ENCODE measurements at regions not wholly inside any gene's neighbourhood (a gene's known extent, or its start where the extent isn't known, plus 50 kb on each side); places are given as distances from the start of the nearest gene placed in this dataset.

- DNase-seq (ENCODE audit: low spot score): no peak
These were observed 1279.9 kb upstream of the TMPRSS15 start for GRCh38 chr21:19683492-19683891.

- DNase-seq (ENCODE audit: low spot score): no peak
These were observed 1280.7 kb upstream of the TMPRSS15 start for GRCh38 chr21:19684328-19684727.

DNA sequence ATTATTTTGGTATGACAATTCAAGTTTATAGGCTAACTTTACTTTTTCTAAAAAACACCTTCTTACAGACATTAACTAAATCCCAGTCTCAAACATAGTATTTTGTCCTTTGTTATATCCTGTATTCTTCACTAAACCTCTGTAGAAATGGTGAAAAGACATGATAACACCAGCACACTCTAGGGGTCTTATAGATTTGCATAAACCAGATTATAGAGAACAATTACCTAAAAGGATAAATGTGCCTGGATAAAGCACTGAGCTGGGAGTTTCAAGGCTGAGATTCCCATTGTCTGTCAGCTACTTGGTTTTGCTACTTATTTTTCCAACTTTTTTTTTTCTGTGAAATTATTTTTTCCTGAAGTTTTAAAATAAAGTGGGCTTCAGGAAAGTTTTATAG lies 1288.6 kb upstream of the TMPRSS15 start:
- no peak for DNase-seq (ENCODE audit: low spot score)

GRCh38 chr21:19695796-19696195 lies 1292.2 kb upstream of the TMPRSS15 start:
- DNase-seq (ENCODE audit: low spot score): no peak

DNA sequence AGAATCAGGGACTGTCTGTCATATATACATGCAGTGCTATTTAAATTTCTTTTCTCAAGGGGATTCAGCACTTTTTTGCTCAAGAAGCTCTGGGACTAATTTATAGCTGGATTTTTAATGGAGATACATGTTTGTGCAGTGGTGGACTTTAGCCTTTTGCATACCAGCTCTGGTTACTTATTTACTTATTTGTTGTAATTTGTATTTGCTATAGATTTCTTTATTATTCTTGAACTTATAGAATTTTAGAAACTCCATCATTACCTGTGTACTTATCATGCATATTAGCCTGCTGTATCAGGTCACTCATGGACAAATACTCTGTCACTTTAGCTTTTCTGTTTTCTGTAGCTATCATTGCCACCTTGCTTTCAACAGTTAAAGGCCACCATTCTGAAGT lies 1296.9 kb upstream of the TMPRSS15 start:
- DNase-seq (ENCODE audit: low spot score): no peak

DNA sequence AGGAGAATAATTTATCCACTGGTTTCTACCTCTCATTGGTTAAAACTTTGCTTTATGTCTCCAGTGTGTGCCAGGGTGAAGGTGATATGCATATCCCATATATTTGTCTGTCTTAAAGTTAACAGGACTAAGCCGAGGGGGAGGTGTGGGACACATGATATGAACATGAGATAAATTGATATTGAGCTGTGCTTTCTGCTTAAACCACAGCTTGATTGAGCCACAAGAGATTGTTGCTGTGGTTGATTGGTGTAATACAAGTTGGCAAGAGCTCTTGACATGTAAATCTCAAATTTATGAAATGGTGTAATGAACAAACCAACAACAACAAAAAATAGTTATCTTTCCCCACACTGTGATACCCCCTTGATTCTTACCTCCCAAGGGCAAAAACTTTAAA lies 1295.5 kb upstream of the NCAM2 start:
- no peak for DNase-seq (ENCODE audit: low spot score)

DNA sequence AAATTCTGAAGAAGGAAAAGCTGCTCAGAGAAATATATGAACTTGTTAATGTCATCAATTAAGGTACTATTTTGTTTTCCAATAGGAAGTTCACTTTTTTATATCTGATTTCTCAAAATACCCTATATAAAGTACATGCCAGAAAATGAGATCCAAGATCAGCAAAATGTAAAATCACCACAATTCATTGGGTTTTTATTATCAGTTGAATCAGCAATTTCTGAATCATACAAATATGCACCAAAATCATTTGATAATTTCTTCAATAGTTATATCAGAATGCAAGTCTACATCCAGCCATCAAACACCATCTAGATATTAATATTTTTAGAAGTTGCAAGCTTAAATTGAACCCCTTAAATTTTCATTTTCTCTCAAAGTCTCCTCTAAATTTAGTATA lies 1293.4 kb upstream of the NCAM2 start:
- DNase-seq (ENCODE audit: low spot score): no peak

DNA sequence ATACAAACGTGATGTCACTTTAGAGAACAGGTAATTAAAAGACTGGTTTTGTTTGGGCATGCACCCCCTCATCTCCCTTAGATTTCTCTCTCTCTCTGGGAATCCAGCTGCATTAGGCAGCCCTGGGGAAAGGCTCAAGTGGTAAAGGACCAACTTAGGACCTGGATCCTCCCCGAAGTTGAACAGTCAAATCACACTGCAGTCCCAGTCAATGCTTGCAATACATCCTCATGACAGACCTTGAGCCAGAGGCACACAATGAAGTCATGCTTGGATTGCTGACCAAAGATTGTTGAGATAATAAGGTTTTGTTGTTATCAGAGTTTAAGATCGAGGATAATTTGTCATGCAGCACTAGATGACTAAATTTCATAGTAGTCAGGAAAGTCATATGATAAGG lies 1285.8 kb upstream of the NCAM2 start:
- DNase-seq (ENCODE audit: low spot score): no peak

- DNase-seq (ENCODE audit: low spot score): no peak
These were observed 1284.9 kb upstream of the NCAM2 start for GRCh38 chr21:19713313-19713712.

DNA sequence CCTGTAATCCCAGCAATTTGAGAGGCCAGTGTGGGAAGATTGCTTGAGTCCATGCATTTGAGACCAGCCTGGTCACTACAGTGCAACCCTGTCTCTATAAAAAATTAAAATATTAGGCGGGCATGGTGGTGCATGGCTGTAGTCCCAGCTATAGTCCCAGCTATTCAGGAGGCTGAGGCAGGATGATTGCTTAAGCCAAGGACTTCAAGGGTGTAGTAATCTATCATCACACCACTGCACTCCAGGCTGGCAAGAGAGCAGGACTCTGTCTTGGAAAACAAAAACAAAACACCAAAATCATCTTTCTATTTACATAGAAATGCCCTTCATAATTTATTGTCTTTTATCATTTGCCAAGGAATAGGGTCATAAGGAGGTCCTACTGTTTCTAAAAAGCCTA lies 1274.1 kb upstream of the NCAM2 start:
- DNase-seq (ENCODE audit: low spot score): no peak

DNA sequence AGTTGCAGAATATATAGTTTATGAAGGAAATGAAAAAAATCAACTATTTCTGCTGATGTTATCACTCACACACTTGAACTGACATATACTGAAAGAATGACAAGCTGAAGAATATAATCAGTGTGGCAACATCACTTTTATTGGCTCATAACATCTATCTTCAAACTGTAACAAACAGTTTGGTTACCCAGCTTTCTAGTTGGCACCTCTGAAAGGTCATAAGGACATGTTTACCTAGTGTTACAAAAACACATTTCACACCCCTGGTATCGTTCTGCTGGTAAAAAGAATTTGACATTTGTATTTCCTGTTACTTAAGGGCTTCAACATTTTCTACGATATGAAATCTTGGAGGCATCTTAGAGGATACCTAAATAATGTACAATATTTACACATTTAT lies 1267.0 kb upstream of the NCAM2 start:
- no peak for DNase-seq (ENCODE audit: low spot score)

GRCh38 chr21:19759836-19760235 lies 1238.4 kb upstream of the NCAM2 start:
- no peak for DNase-seq (ENCODE audit: low spot score)

GRCh38 chr21:19767546-19767945 lies 1230.7 kb upstream of the NCAM2 start:
- no peak for DNase-seq (ENCODE audit: low spot score)

DNA sequence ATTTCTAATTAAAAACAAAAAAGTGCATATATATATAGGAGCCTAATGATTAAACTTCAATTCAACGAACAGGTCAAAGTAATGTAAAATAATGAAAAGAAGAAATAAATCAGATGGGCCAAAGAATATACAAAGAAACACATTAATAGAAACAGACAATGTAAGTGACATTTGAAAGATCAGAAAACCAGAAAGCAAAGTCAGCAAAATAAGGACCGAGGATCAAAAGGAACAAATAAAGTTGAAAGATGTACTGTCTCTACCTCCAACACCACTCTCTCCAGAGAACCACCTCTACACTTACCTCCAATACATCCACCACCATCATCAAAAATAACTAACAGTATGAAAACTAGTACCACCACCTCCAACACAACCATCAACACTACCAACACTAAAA lies 1226.3 kb upstream of the NCAM2 start:
- DNase-seq (ENCODE audit: low spot score): no peak

DNA sequence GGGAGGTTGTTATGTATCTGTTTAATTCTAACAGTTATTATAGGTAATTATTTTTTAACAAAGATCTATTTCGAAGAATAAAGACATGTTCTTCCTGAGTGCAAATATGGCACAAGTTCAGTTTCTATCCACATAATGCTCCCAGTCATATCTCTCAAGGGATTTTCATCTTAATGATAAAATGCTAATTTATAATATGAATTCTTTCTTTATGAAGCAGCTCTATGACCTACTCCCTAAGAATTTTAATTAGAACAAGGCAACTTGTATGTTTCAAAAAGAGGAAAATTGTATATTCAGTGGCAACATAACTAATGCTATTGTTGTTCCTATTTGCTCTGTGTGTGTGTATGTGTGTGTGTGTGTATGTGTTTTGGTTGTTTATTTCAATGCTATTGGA lies 1222.1 kb upstream of the NCAM2 start:
- DNase-seq (ENCODE audit: low spot score): no peak

DNA sequence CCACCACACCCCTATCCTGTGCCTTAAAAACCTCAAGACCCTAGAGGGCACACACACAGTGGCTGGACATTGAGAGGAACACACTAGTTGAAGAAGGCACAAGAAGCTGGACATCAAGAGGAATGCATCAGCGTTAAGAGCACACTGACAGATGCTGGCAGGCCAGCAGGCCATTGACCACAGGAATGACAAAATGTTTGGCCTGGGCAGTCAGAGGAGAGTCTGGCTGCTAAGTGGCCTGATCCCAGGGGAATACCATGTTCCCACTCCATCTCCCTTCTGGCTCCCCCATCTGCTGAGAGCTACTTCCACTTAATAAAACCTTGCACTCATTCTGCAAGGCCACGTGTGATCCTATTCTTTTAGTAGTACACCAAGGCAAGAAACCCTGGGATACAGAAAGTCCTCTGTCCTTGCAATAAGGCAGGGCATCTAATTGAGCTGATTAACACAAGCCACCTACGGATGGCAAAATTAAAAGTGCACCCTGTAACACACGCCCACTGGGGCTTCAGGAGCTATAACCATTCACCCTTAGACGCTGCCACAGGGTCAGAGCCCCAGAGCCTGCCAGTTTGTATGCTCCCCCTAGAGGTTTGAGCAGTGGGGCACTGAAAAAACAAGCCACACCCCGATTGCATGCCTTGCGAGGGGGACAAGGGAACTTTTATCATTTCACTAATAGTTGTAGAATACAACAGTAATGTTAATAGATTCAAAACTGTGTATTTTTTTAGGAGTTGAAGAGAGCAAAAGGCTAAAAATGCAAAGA lies 1216.1 kb upstream of the NCAM2 start:
- no peak for DNase-seq (ENCODE audit: low spot score)

DNA sequence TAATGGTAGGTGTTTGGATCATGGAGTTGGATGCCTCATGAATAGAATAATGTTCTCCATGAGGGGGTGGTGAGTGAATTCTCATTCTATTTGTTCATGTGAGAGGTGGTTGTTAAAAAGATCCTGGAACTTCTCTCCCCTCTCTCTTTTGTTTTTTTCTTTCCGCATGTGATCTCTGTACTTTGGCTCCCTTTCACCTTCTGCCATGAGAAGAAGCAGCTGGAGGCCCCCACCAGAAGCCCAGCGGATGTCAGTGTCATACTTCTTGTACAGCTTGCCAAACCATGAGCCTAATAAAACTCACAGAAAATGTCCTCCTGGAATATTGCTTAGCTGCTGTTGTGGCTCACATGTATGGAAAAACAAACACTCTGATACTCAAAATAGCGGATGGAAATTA lies 1212.3 kb upstream of the NCAM2 start:
- DNase-seq (ENCODE audit: low spot score): no peak

GRCh38 chr21:19792004-19792403 lies 1206.2 kb upstream of the NCAM2 start:
- no peak for DNase-seq (ENCODE audit: low spot score)

DNA sequence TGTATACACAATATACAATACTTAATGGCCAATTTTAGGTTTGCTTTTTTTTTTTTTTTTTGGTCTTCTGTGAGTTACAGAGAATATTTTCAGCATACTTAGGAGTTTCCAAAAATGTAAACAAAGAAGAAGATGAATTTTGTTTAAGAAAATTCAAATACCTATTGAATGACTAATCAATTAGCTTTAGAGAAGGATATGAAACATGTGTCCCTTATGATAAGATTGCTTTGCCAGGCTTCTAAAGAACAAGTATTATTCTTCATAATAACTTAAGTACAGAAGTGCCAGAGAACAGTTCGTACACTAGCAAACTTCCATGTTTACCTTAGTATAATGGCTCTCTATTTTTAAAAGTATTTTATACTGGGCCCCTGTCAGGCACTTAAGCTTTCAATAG lies 1191.0 kb upstream of the NCAM2 start:
- no peak for DNase-seq (ENCODE audit: low spot score)

DNA sequence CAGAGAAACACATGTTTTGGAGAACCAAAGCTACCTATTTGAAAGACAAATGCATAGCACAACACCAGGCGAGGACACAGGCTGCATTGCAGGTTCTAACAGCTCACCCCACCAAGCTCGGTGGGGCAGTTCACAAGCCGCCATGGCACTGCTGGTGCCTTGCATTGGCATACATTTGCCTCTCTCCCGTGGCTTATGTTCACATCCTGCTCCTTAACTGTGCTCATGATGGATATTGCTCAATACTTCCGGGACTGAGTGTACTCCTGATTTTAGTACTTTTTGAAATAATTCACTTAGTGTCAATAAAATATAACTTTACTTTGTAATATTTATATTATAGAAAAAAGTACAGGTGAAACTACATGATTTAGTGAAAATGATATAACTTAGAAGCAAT lies 1187.4 kb upstream of the NCAM2 start:
- no peak for DNase-seq (ENCODE audit: low spot score)

GRCh38 chr21:19830446-19830845 lies 1167.8 kb upstream of the NCAM2 start:
- DNase-seq (ENCODE audit: low spot score): no peak

- no peak for DNase-seq (ENCODE audit: low spot score)
These were observed 1165.7 kb upstream of the NCAM2 start for GRCh38 chr21:19832551-19832950.

DNA sequence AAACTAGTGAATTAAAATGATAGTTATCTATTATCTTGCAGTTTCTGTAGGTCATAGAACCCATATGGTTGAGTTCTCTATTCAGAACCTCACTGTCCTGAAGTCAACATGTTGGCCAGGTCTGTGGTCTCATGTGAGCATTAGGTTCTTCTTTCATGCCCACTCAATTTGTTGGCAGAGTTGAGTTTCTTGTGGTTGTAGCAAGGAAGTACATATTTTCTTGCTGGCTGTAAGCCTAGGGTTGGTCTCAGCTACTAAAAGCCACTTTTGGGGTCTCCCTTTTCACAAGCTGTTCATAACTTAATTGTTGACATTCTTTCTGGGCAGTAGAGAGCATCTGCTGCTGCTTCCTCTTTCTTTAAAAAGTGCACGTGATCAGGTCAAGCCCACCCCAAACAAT lies 1165.1 kb upstream of the NCAM2 start:
- DNase-seq (ENCODE audit: low spot score): no peak

GRCh38 chr21:19842601-19843000 lies 1155.6 kb upstream of the NCAM2 start:
- no peak for DNase-seq (ENCODE audit: low spot score)

DNA sequence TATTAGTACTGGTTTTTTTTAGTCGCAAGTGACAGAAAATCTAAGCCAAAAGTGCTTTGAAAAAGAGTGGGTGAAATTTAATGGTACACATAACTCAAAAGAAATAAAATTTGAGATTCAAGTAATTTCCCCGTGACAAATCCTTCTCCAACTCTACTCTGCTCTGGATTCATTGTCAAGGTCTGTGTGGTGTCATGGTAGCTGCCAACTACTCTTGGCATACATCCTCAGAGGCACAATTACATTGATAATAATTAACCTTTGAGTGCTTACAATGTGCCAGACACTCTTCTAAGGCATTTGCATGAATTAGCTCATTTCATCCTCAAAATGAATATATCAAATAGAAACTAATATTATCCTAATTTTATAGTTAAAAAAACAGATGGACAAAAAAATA lies 1153.9 kb upstream of the NCAM2 start:
- DNase-seq (ENCODE audit: low spot score): no peak

Measured in SW480 (cell line).